ENCODE measurements at regions not wholly inside any gene's neighbourhood (a gene's known extent, or its start where the extent isn't known, plus 50 kb on each side); places are given as distances from the start of the nearest gene placed in this dataset.
"Not testable (repeated sequence)": the region's sequence is repeated elsewhere in the genome, so short reads cannot be mapped to it uniquely, and the experiment has no call there.

GRCh38 chr13:34681405-34681955, 260.6 kb upstream of the NBEA start:
- DNase-seq (ENCODE audit: low read depth in 2 of 2): no peak

- DNase-seq (ENCODE audit: low read depth in 2 of 2): no peak
These were observed 247.0 kb upstream of the NBEA start for GRCh38 chr13:34695063-34695462.

- no peak for DNase-seq (ENCODE audit: low read depth in 2 of 2)
These were observed 245.8 kb upstream of the NBEA start for GRCh38 chr13:34696296-34696695.

- DNase-seq (ENCODE audit: low read depth in 2 of 2): no peak
These were observed 245.3 kb upstream of the NBEA start for GRCh38 chr13:34696741-34697140.

- DNase-seq (ENCODE audit: low read depth in 2 of 2): no peak
These were observed 243.1 kb upstream of the NBEA start for GRCh38 chr13:34698945-34699344.

GRCh38 chr13:34700155-34700554, 241.9 kb upstream of the NBEA start:
- no peak for DNase-seq (ENCODE audit: low read depth in 2 of 2)

- DNase-seq (ENCODE audit: low read depth in 2 of 2): no peak
These were observed 240.2 kb upstream of the NBEA start for GRCh38 chr13:34701919-34702318.

GRCh38 chr13:34708566-34709313, 233.3 kb upstream of the NBEA start:
- DNase-seq (ENCODE audit: low read depth in 2 of 2): no peak

- DNase-seq (ENCODE audit: low read depth in 2 of 2): no peak
These were observed 222.8 kb upstream of the NBEA start for GRCh38 chr13:34719060-34719875.

- no peak for DNase-seq (ENCODE audit: low read depth in 2 of 2)
These were observed 221.5 kb upstream of the NBEA start for GRCh38 chr13:34720618-34721017.

- no peak for DNase-seq (ENCODE audit: low read depth in 2 of 2)
These were observed 220.2 kb upstream of the NBEA start for GRCh38 chr13:34721631-34722595.

GRCh38 chr13:34722922-34723321, 219.1 kb upstream of the NBEA start:
- no peak for DNase-seq (ENCODE audit: low read depth in 2 of 2)

GRCh38 chr13:34730961-34731360, 211.1 kb upstream of the NBEA start:
- no peak for DNase-seq (ENCODE audit: low read depth in 2 of 2)

GRCh38 chr13:34731486-34731885, 210.6 kb upstream of the NBEA start:
- no peak for DNase-seq (ENCODE audit: low read depth in 2 of 2)

GRCh38 chr13:34733721-34734120, 208.3 kb upstream of the NBEA start:
- DNase-seq (ENCODE audit: low read depth in 2 of 2): no peak

- DNase-seq (ENCODE audit: low read depth in 2 of 2): no peak
These were observed 207.1 kb upstream of the NBEA start for GRCh38 chr13:34734932-34735331.

GRCh38 chr13:34738254-34738992, 203.6 kb upstream of the NBEA start:
- no peak for DNase-seq (ENCODE audit: low read depth in 2 of 2)

- not testable (repeated sequence) for DNase-seq (ENCODE audit: low read depth in 2 of 2)
These were observed 195.0 kb upstream of the NBEA start for GRCh38 chr13:34747056-34747455.

GRCh38 chr13:34747507-34747906, 194.6 kb upstream of the NBEA start:
- no peak for DNase-seq (ENCODE audit: low read depth in 2 of 2)

- DNase-seq (ENCODE audit: low read depth in 2 of 2): no peak
These were observed 194.0 kb upstream of the NBEA start for GRCh38 chr13:34748073-34748472.

- no peak for DNase-seq (ENCODE audit: low read depth in 2 of 2)
These were observed 193.5 kb upstream of the NBEA start for GRCh38 chr13:34748596-34748995.
